Left colon (tissue), 2 donors: ENCODE measurements at regions not wholly inside any gene's neighbourhood (a gene's known extent, or its start where the extent isn't known, plus 50 kb on each side); places are given as distances from the start of the nearest gene placed in this dataset.
"Not testable (repeated sequence)": the region's sequence is repeated elsewhere in the genome, so short reads cannot be mapped to it uniquely, and the experiment has no call there.

Experiments
- ATAC-seq: fragments of 200-7000 bp; cut with Tn5 transposase; one replicate; pipeline ENCODE4 v1.9.1; 2020; ENCODE audit warnings: mild to moderate bottlenecking, moderate library complexity
- DNase-seq, 2 donors: peaks; one replicate each; pipeline ENCODE4 v3.0.0-alpha.2; 2020
- intact Hi-C, 2 donors: fragments of 100-400 bp; cut with DNase I in 1 of 2; cut with micrococcal nuclease in 1 of 2; formaldehyde crosslinking; loops; one replicate each; pipeline versions ENCODE4 v1.11.2 to v1.14.0; 2022; cut with DNase I, micrococcal nuclease
- donor health status: DM: no; HTN: no; CAD: no.
- donor health status: DM: yes; HTN: yes; CAD: no.

DNA sequence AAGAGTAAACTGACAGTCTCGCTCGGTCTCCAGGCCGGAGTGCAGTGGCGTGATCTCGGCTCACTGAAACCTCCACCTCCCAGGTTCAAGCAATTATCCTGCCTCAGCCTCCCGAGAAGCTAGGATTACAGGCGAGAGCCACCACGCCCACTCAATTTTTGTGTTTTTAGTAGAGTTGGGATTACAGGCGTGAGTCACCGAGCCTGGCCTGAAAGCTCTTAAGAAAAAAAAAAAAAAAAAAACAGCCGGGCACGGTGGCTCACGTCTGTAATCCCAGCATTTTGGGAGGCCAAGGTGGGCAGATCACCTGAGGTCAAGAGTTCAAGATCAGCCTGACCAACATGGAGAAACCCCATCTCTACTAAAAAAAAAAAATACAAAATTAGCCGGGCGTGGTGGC is 55.3 kb upstream of the THOC2 start:
- DNase-seq, intact Hi-C loops: not testable (repeated sequence)
- ATAC-seq = peak; percentile 26

DNA sequence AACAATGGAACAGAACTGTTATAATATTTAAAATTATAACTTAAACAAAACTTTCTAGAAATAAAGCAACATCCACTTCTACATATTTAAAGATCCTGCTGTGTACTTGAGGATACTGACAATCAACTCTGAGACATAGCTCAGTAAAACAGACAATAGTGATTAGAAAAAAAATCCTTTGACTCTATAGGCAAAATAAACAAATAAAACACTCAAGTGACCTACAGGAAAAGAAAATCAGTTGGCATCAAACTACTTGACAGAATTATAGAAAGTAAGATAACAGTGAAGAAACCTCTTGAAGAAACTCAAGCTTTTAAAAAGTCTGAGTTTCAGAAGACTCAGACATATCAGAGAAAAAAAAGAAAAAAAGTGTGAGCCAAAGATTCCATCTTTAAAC is 55.9 kb upstream of the THOC2 start:
- intact Hi-C loops = no loop called here
- ATAC-seq (no peak), DNase-seq (no peak)

DNA sequence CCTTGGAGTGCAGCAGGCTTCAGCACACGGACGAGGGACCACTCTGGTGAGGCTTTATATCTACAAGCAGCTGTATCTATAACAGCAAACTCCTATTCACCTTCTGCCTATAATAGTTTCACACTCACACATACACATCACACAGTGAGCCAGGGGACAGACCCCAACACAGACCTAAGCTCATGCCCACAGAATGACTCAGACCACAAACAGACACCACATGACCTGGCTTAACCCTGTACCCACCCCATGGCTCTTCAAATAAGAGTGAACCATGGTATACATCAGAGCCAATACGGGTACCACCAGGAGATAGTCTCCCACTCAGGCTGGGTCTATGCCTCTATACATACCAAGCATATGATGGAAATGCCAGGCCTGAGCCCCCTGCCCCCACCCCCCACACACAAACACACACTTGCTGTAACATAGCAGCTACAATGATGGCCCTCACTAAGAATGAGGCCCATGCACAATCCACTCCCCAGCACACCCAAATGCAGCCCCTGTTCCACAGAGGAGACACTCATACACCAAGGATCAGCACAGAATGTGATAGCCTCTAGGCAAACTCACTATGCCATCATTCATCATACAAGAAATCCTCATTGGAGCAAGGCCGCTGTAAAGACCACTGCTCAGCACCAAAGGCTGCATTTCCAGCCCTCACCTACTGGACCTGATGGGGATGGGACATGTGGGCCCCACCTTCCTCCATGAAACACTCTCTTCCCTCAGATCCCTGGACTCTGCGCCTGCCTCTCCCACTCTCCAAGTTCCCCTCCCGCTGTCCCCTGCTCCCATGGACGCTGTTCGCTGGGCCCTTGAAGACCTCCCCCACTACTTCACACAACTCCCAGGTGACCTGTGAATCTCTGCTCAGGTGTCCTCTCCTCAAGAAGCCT is 62.1 kb upstream of the XIAP start:
- intact Hi-C loops = no loop called here
- ATAC-seq = no peak
- no peak for DNase-seq

DNA sequence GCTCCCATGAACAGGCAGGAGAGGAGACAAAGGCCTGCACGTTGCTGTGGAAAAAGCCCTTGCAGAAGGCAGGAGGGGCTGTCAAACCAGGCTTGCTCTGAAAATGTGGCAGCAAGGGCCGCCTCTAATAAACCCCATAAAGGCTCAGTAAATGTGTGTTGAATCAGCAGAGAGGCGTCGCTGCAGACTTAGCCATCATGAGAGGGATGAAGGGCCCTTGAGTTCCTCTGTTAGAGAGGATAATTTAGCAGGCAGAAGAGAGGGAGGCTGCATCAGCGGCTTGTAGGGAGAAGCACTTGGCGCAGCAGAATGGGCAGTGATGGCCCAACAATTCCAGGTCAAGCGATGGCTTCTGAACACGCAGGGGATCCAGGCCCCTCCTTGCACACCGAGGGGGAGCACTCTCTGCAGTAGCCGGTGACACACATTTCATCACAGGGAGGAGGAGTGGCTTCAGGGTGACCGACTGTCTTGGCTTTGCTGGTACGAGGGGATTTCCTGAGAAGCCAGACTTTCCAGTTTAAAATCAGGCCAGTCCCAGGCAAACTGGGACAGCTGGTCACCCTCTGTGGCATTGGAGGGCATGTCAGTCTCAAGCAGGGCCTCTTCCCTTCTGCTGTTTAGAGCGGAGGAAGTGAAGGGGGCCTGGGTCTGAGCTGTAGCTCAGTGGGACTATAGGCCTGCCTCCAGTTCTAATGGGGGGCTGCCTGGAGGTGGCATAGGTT is 61.0 kb upstream of the XIAP start:
- intact Hi-C loops, ATAC-seq, DNase-seq: not testable (repeated sequence)

DNA sequence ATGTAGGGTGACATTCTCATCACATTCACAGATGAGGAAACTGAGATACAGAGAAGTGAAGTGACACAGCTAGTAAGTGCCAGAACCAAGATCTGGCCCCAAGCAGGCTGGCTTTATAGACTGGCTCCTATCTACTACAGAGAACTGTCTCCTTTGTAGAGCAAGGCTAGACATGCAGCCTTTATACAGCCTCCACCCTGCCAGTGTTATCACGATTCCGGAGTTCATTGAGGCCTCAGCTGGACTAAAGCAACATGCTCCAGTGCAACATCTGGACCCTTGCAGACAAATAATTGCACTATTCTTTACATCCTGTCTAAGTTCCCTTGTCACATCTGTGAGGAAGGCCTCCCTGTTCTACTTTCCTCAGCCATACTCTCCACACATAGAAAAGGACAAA is 58.0 kb upstream of the XIAP start:
- ATAC-seq = peak; percentile 58
- intact Hi-C loops = no loop called here
- DNase-seq = no peak

DNA sequence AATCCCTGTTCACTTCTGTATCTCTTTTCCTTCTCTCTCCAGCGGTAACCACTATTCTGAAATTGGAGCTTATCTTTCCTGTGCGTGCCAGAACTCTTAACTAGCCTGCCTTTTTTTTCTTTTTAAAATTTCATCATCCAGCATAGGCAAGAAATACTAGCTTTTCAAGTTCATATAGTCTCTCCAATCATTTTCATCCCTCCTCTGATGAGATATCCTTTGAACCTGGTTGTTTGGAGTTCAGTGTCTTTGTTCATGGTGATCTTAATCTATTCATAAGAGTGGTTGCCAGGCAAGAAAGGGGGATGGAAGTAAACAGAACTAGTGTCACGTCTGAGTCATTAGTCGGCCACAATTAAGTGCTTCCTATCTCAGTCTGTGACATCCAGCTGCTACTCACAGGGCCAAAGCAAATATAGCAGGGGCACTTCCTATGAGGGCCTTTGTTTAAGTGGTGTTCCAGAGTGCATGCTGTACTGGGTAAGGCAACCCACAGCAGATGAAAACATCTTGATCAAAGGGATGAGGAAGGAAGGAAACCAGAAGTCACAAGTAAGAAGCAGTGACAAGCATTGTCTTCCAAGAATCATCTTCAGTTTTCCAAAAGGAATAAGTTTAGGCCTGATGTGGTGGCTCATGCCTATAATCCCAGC is 56.4 kb upstream of the XIAP start:
- intact Hi-C loops = no loop called here
- ATAC-seq = peak; percentile 42
- DNase-seq = no peak

DNA sequence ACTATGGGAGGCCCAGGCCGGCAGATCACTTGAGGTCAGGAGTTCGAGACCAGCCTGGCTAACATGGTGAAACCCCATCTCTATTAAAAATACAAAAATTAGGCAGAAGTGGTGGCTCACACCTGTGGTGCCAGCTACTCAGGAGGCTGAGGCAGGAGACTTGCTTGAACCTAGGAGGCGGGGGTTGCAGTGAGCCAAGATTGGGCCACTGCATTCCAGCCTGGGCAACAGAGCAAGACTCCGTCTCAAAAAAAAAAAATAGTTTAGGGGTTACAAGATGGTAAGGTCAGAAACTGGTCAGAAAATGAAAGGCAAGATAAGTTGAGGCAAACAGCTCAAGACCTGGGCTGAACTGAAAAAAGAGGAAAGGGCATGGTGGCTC is 55.9 kb upstream of the XIAP start:
- ATAC-seq, intact Hi-C loops, DNase-seq: not testable (repeated sequence)

DNA sequence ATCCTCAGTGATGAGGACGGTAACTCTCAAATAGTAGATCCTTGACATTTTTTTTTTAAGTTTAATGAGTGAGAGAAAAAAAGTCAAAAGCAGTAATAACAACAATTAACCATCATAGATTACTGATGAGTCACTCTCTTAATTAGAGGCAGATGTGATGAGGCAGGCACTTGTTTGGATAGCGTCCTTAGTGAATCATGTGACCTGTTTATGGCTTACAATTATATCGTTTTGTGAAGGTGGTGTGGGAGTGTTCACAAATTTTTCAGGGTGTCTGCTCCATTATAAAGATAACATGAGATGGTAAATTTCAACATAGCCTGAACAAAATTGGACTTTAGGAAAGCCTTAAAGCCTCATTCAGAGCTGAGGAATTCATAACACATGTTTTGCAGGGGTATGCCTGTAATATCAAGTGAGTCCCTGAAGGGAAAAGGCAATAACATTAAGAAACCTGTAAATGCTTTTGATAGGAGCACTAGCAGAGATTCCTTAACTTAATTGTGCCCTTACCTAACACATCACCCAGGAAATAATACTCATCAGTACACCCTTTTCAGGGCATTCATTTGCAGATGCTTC is 51.9 kb upstream of the XIAP start:
- DNase-seq (no peak), ATAC-seq (peak; percentile 60)
- intact Hi-C loops = no loop called here

DNA sequence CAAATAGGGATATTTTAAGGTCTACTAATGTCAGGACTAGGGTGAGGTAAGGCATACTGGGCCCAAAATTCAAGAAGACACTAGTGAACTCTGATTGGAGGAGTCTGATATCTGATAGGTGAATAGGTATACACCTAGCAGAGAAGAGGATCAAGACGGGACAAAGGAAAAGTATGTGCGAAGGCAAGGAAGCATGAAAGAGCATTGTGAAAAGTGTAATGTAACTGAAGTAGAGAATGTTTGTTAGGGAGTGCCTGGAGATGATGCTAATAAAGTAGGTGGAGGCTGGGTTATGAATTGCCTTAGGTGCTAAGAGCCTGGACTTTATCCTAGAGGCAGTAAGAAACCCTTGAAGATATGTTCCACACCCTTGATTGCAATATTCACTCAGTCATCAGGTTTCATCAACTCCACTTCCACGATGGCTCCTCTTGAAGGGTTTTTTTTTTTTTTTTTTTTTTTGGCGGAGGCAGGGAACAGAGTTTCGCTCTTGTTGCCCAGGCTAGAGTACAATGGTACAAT is 49.9 kb upstream of the XIAP start:
- ATAC-seq (peak; percentile 90), DNase-seq (no peak)
- intact Hi-C loops = no loop called here
